ENCODE measurements at regions not wholly inside any gene's neighbourhood (a gene's known extent, or its start where the extent isn't known, plus 50 kb on each side); places are given as distances from the start of the nearest gene placed in this dataset.
"Not testable (repeated sequence)": the region's sequence is repeated elsewhere in the genome, so short reads cannot be mapped to it uniquely, and the experiment has no call there.

GRCh38 chr13:39837866-39838265 lies 182.4 kb downstream of the COG6 start:
- not testable (repeated sequence) for TF ChIP-seq CBX3 (IDR thresholded peaks at IDR 0.05; ENCODE audit: borderline replicate concordance, low read depth); CTCF (IDR thresholded peaks at IDR 0.05 in 2 of 3, conservative IDR thresholded peaks at IDR 0.05 in 1 of 3; ENCODE audit: control insufficient read depth in 2 of 3, extremely low read depth in 1 of 3, insufficient read depth in 1 of 3, low read depth in 3 of 3, low read length in 3 of 3); BACH1 (IDR thresholded peaks at IDR 0.05; ENCODE audit: borderline replicate concordance); SMAD1 (IDR thresholded peaks at IDR 0.05; ENCODE audit: low read depth, partially characterized antibody); MYC (IDR thresholded peaks at IDR 0.05; ENCODE audit: insufficient read depth, insufficient read length, insufficient replicate concordance, low read length, severe bottlenecking); RAD21 (IDR thresholded peaks at IDR 0.05; ENCODE audit: insufficient read depth, low read depth, low read length); JUND (IDR thresholded peaks at IDR 0.05; ENCODE audit: low read depth, low read length); TBL1XR1 (IDR thresholded peaks at IDR 0.05; ENCODE audit: low read depth, low read length)
- TF ChIP-seq, protein P1, sequence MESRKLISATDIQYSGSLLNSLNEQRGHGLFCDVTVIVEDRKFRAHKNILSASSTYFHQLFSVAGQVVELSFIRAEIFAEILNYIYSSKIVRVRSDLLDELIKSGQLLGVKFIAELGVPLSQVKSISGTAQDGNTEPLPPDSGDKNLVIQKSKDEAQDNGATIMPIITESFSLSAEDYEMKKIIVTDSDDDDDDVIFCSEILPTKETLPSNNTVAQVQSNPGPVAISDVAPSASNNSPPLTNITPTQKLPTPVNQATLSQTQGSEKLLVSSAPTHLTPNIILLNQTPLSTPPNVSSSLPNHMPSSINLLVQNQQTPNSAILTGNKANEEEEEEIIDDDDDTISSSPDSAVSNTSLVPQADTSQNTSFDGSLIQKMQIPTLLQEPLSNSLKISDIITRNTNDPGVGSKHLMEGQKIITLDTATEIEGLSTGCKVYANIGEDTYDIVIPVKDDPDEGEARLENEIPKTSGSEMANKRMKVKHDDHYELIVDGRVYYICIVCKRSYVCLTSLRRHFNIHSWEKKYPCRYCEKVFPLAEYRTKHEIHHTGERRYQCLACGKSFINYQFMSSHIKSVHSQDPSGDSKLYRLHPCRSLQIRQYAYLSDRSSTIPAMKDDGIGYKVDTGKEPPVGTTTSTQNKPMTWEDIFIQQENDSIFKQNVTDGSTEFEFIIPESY (IDR thresholded peaks at IDR 0.05) = not testable (repeated sequence)
- TF ChIP-seq, protein P2, sequence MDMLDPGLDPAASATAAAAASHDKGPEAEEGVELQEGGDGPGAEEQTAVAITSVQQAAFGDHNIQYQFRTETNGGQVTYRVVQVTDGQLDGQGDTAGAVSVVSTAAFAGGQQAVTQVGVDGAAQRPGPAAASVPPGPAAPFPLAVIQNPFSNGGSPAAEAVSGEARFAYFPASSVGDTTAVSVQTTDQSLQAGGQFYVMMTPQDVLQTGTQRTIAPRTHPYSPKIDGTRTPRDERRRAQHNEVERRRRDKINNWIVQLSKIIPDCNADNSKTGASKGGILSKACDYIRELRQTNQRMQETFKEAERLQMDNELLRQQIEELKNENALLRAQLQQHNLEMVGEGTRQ (IDR thresholded peaks at IDR 0.05; ENCODE audit: borderline replicate concordance, low read depth, low read length) = not testable (repeated sequence)
